GM12878 (cell line): ENCODE measurements at regions not wholly inside any gene's neighbourhood (a gene's known extent, or its start where the extent isn't known, plus 50 kb on each side); places are given as distances from the start of the nearest gene placed in this dataset.

ENCODE experiments used
- BHLHE40 ChIP-seq, 2 experiments: fragments of 450-650 bp in 1 of 2; IDR thresholded peaks; 2 replicates each; pipeline ENCODE4 v1.6.1; 2011 to 2017; ENCODE audit warnings: low read depth in 2 of 2, borderline replicate concordance in 1 of 2, improper control_type of control experiment in 1 of 2, low read length in 1 of 2, mild to moderate bottlenecking in 1 of 2
- EED ChIP-seq: sonication (generic); IDR thresholded peaks from 2 replicates; pipeline ENCODE4 v1.6.1; 2016; ENCODE audit warnings: antibody characterized with exemption, low read depth
- EP300 ChIP-seq, 2 experiments: fragments of 150-350 bp in 1 of 2; IDR thresholded peaks; 2 replicates each; pipeline ENCODE4 v1.6.1; 2011 to 2012; ENCODE audit warnings: low read depth in 2 of 2, low read length in 2 of 2, borderline replicate concordance in 1 of 2, improper control_type of control experiment in 1 of 2, inconsistent platforms in 1 of 2; ENCODE audit not compliant: control insufficient read depth in 1 of 2
- IKZF2 ChIP-seq, 2 experiments: fragments of 450-650 bp; IDR thresholded peaks; 2 replicates each; pipeline ENCODE4 v1.6.1; 2017; ENCODE audit warnings: mild to moderate bottlenecking in 2 of 2, moderate library complexity in 2 of 2
- PBX3 ChIP-seq: IDR thresholded peaks from 2 replicates; pipeline ENCODE4 v1.6.1; 2011; ENCODE audit warnings: mild to moderate bottlenecking, low read depth, low read length, moderate library complexity; ENCODE audit not compliant: insufficient replicate concordance
- POLR2A ChIP-seq: IDR thresholded peaks from 2 replicates; pipeline ENCODE4 v1.6.1; 2011; ENCODE audit warnings: low read depth, mild to moderate bottlenecking, low read length
- POLR2AphosphoS5 ChIP-seq: IDR thresholded peaks from 2 replicates; pipeline ENCODE4 v1.6.1; 2011; ENCODE audit warnings: mild to moderate bottlenecking, low read length, inconsistent platforms
- STAT3 ChIP-seq: IDR thresholded peaks from 2 replicates; pipeline ENCODE4 v1.6.1; 2011; ENCODE audit warnings: low read depth, low read length, improper control_type of control experiment
- TAF1 ChIP-seq: IDR thresholded peaks from 2 replicates; pipeline ENCODE4 v1.6.1; 2011; ENCODE audit warnings: mild to moderate bottlenecking, low read depth, low read length, borderline replicate concordance
- ZNF24 ChIP-seq: fragments of 450-650 bp; IDR thresholded peaks from 2 replicates; pipeline ENCODE4 v1.6.1; 2017; ENCODE audit warnings: antibody characterized with exemption, mild to moderate bottlenecking
- ZZZ3 ChIP-seq: IDR thresholded peaks from 2 replicates; pipeline ENCODE4 v1.6.1; 2011; ENCODE audit warnings: low read depth; ENCODE audit not compliant: control insufficient read depth, insufficient read length
- TF ChIP-seq, protein P1 (sequence below), 3 experiments: IDR thresholded peaks in 2 of 3; conservative IDR thresholded peaks in 1 of 3; 2 replicates each; pipeline ENCODE4 v1.5.1; 2011; ENCODE audit warnings: low read depth in 3 of 3, low read length in 3 of 3, mild to moderate bottlenecking in 3 of 3, control low read depth in 2 of 3, moderate library complexity in 2 of 3, inconsistent platforms in 1 of 3, mixed read lengths in 1 of 3; ENCODE audit not compliant: control insufficient read depth in 2 of 3, insufficient read depth in 1 of 3; ENCODE audit errors: extremely low read depth in 1 of 3
- TF ChIP-seq, protein P2 (sequence below): IDR thresholded peaks from 2 replicates; pipeline ENCODE4 v1.6.1; 2011; ENCODE audit warnings: low read depth, mild to moderate bottlenecking, low read length, moderate library complexity, borderline replicate concordance; ENCODE audit errors: extremely low read depth
- TF ChIP-seq, protein P3 (sequence below): fragments of 450-650 bp; IDR thresholded peaks from 2 replicates; pipeline ENCODE4 v1.6.1; 2016; ENCODE audit warnings: mild to moderate bottlenecking

GRCh38 chr5:173477345-173478040 is 139.0 kb downstream of the BOD1 start:
- no peak for TF ChIP-seq POLR2AphosphoS5
- TF ChIP-seq, protein P1, sequence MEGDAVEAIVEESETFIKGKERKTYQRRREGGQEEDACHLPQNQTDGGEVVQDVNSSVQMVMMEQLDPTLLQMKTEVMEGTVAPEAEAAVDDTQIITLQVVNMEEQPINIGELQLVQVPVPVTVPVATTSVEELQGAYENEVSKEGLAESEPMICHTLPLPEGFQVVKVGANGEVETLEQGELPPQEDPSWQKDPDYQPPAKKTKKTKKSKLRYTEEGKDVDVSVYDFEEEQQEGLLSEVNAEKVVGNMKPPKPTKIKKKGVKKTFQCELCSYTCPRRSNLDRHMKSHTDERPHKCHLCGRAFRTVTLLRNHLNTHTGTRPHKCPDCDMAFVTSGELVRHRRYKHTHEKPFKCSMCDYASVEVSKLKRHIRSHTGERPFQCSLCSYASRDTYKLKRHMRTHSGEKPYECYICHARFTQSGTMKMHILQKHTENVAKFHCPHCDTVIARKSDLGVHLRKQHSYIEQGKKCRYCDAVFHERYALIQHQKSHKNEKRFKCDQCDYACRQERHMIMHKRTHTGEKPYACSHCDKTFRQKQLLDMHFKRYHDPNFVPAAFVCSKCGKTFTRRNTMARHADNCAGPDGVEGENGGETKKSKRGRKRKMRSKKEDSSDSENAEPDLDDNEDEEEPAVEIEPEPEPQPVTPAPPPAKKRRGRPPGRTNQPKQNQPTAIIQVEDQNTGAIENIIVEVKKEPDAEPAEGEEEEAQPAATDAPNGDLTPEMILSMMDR (IDR thresholded peaks at IDR 0.05 in 2 of 3, conservative IDR thresholded peaks at IDR 0.05 in 1 of 3; ENCODE audit: control insufficient read depth in 2 of 3, extremely low read depth in 1 of 3, insufficient read depth in 1 of 3, low read depth in 3 of 3, low read length in 3 of 3): no peak
- no peak for TF ChIP-seq BHLHE40 (IDR thresholded peaks at IDR 0.05; ENCODE audit: borderline replicate concordance in 1 of 2, low read depth in 2 of 2, low read length in 1 of 2)
- TF ChIP-seq, protein P2, sequence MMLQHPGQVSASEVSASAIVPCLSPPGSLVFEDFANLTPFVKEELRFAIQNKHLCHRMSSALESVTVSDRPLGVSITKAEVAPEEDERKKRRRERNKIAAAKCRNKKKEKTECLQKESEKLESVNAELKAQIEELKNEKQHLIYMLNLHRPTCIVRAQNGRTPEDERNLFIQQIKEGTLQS: no peak
- no peak for TF ChIP-seq POLR2A
- TF ChIP-seq IKZF2 (IDR thresholded peaks at IDR 0.05): no peak
- TF ChIP-seq TAF1: no peak
- TF ChIP-seq STAT3: no peak
- no peak for TF ChIP-seq PBX3
- TF ChIP-seq EP300 (IDR thresholded peaks at IDR 0.05; ENCODE audit: borderline replicate concordance in 1 of 2, control insufficient read depth in 1 of 2, low read depth in 2 of 2, low read length in 2 of 2): no peak
- TF ChIP-seq, protein P3, sequence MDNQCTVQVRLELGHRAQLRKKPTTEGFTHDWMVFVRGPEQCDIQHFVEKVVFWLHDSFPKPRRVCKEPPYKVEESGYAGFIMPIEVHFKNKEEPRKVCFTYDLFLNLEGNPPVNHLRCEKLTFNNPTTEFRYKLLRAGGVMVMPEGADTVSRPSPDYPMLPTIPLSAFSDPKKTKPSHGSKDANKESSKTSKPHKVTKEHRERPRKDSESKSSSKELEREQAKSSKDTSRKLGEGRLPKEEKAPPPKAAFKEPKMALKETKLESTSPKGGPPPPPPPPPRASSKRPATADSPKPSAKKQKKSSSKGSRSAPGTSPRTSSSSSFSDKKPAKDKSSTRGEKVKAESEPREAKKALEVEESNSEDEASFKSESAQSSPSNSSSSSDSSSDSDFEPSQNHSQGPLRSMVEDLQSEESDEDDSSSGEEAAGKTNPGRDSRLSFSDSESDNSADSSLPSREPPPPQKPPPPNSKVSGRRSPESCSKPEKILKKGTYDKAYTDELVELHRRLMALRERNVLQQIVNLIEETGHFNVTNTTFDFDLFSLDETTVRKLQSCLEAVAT: no peak
- TF ChIP-seq EED: no peak
- no peak for TF ChIP-seq ZZZ3
- no peak for TF ChIP-seq ZNF24
